GM19455 (cell line): ENCODE measurements at regions not wholly inside any gene's neighbourhood (a gene's known extent, or its start where the extent isn't known, plus 50 kb on each side); places are given as distances from the start of the nearest gene placed in this dataset.
"Not testable (repeated sequence)": the region's sequence is repeated elsewhere in the genome, so short reads cannot be mapped to it uniquely, and the experiment has no call there.

Experiments
- ATAC-seq: cut with Tn5 transposase; IDR thresholded peaks from one replicate; pipeline ENCODE4 v1.9.1; 2021; ENCODE audit not compliant: unreplicated experiment

DNA sequence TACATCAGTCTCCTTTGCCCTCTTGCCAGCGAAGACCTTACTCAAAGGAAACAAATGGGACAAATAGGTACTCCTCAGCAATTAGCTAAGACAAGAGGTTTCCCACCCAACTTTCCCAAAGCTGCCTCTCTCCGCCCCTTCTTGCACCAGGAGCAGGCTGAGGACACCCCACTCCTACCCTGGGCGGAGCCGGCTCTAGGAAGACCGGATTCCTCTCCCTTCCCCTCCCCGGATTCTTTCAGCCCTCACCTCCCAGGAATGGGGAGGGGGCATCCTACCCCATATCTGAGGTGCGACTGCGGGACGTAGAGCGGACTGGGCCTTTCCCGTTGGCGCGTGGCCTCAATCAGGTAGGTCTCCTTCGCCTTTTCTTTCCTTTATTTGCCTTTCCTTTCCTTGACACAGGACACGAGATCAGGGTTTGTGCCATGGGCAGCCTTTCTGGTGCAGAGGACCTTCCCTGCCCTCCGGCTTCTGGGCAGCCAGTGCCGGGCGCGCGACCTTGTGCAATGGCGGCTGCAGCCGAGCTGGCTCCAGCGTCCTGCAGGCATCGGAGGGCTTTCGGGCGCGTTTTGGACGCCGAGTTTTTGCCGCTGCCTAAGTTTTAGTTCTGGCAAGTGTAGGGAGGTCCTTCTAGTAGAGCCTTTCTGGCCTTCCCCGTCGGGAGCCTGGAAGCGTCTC is 279.9 kb downstream of the PLS3 start:
- ATAC-seq, result not testable (repeated sequence)

DNA sequence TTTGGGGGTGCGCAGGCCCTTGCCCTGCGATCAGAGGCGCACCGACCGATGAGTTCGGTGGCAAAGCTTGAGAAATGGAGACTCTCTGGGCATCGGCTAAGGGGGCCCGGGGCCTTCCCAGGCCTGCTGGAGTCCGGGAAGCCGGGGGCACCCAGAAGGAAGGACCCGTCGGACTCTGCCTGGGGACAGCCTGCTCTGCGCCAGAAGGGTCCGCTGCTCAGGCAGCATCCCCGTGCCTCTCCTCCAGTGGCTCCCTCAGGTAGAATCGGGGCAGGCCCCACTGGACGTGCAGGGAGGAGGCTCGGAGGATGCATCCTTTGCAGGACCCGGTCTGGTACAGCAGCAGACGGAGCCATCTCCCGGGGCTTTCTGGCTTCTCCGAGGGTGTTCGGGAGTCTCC is 290.0 kb downstream of the PLS3 start:
- ATAC-seq, result not testable (repeated sequence)

DNA sequence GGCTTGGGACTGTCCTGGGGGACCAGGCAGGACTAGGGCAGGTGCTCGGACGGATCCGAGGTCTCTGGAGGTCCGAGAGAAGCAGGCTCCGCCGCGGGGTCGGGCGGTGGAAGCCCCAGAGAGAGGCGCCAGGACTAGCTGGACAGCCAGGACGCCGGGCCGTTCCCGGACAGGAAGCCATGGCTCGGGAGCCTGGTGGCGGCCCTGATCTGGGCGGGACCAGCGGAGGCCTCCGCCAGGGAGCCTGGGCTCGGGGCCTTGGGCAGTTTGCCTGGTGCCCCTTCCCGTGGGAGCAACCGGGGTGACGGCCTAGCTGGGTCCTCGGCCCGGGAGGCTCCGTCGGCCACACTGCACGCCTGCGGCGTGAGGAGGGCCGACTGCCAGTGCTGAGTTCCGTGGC is 292.3 kb downstream of the PLS3 start:
- ATAC-seq, result not testable (repeated sequence)

DNA sequence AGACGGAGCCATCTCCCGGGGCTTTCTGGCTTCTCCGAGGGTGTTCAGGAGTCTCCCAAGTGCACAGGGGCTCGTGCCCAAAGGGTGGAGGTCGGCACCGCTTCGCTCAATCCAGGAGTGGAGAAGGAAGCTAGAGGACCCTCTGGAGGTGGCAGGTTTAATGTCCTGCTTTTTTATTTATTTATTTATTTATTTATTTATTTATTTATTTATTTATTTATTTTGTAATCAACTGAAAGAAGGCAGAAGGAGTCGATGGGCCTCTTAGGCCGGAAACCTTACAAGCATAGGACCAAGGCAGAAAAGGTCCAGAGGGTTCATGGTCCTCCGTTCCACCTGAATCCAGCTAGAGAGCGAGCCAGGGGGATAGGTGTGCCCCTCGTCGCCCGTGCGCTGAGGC is 289.4 kb upstream of the AGTR2 start:
- not testable (repeated sequence) for ATAC-seq

DNA sequence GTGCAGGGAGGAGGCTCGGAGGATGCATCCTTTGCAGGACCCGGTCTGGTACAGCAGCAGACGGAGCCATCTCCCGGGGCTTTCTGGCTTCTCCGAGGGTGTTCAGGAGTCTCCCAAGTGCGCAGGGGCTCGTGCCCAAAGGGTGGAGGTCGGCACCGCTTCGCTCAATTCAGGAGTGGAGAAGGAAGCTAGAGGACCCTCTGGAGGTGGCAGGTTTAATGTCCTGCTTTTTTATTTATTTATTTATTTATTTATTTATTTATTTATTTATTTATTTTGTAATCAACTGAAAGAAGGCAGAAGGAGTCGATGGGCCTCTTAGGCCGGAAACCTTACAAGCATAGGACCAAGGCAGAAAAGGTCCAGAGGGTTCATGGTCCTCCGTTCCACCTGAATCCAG is 286.4 kb upstream of the AGTR2 start:
- not testable (repeated sequence) for ATAC-seq

DNA sequence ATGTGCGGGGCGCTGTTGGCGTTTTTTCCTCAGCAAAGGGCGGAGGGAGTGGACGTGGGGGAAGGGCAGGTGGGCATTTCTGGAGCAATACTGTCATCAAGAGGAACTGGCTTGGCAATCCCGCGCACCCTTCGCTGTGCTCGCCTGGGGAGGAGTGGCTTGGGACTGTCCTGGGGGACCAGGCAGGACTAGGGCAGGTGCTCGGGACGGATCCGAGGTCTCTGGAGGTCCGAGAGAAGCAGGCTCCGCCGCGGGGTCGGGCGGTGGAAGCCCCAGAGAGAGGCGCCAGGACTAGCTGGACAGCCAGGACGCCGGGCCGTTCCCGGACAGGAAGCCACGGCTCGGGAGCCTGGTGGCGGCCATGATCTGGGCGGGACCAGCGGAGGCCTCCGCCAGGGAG is 282.5 kb upstream of the AGTR2 start:
- ATAC-seq, result not testable (repeated sequence)

DNA sequence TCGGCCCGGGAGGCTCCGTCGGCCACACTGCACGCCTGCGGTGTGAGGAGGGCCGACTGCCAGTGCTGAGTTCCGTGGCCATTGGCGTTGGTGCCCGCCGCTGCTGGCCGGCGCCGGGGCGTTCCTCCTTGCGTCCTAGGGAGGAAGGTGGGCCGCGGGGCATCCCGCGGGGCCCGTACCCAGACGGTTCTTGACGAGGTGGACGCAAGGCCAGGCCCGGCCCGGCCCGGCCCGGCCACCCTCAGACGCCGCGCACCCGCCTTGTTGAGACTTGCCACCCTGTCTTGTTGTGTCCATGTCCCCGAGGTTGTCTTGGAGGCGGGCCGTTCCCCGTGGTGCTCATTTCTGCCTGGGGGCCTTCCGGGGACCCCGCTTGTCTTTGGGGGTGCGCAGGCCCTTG is 282.0 kb upstream of the AGTR2 start:
- not testable (repeated sequence) for ATAC-seq

DNA sequence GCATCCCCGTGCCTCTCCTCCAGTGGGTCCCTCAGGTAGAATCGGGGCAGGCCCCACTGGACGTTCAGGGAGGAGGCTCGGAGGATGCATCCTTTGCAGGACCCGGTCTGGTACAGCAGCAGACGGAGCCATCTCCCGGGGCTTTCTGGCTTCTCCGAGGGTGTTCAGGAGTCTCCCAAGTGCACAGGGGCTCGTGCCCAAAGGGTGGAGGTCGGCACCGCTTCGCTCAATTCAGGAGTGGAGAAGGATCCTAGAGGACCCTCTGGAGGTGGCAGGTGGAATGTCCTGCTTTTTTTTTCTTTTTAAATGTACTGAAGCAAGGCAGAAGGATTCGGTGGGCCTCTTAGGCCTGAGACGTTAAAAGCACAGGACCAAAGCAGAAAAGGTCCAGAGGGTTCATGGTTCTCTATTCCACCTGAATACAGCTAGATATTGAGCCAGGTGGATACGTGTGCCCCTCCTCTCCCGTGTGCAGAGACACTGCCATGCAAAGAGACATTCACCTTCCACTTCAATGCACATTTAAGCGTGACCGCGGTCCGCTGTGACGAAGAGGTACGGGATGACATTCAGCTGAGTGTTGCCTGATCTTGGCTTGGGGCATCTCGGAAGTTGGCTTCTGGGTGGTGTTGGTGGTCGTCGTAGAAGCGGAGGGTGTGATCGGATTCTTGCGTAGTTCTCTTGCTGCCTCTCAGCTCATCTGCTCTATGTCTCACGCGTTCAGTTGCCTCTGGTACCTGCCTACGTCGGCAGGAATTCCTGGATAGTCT is 281.2 kb upstream of the AGTR2 start:
- no peak for ATAC-seq

DNA sequence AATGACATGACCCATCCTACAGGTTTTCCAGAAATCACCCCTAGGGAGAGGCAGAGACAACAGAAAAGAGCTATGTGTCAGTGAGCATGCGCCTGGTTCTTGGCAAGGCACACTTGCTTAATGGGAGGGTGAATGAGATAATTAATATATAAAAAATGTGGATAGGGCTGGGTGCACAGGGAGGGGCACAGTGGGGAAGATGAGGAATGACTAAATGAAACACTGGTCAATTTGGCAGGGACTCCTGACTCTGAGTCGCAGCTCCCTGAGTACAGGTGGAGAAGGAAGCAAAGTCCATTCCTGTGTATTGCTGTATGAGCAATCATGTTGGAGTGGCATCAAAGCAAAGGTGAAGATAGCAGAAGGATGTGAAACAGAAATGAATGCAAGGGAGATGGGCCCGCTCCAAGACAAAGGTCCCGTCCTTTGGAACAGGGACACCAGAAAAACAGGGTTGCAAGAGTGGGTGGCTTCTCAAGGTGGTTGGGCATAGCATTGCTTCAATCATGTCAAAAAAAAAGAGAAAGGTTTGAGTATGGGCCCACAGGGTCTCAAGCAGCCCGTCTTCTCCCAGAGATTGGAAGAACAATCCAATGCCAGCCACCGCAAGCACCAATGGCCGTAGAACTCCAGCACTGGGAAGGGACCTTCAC is 278.4 kb upstream of the AGTR2 start:
- no peak for ATAC-seq

DNA sequence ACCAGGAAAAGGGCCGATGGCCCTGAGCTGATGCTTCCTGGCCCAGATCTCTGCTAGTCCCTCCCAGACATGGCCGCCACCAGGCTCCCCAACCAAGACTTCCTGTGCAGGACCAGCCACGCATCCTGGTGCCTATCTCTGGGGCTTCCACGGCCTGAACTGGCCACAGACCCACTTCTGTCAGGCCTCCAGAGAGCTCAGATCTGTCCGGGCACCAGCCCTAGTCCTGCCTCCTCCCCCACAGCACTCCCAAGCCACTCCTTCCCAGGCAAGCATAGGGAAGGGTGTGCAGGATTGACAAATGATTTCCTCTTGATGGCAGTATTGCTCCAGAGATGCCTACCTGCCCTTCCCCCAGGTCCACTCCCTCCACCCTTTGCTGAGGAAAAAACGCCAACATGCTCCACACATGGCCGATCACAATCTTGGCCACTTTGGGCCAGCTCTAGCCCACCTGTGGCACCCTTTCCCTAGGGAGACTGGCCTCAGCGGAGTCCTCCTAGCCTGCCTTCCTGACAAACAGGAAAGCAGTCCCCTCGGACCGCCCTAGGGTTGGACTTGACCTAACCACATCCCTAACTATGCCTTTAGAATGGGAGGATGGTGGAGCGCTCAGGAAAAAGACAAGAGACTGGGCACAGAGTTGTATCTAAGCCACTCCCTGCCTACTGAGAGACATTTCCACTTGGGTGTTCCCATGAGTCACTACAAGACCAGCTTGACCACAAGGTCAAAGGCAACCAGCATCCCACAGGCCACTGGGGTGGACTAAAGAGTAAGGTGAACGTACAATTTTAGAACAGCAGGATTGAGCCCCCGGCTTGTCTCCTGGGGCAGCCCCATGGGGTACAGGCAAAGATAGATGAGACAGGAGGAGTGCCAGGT is 277.5 kb upstream of the AGTR2 start:
- ATAC-seq, result peak; percentile 54

DNA sequence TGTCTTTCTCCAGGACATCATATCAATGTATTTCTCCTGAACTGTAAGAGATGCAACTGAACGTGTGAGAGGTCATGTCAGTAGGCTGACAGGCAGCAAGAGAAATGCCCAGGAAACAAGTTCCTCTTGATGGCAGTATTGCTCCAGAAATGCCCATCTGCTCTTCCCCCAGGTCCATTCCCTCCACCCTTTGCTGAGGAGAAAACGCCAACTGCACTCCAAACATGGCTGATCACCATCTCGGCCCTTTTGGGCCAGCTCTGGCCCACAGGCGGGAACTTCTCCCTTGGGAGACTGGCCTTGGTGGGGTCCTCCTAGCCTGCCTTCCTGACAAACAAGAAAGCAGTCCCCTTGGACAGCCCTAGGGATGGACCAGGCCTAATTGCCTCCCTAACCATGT is 276.5 kb upstream of the AGTR2 start:
- peak; percentile 49 for ATAC-seq

DNA sequence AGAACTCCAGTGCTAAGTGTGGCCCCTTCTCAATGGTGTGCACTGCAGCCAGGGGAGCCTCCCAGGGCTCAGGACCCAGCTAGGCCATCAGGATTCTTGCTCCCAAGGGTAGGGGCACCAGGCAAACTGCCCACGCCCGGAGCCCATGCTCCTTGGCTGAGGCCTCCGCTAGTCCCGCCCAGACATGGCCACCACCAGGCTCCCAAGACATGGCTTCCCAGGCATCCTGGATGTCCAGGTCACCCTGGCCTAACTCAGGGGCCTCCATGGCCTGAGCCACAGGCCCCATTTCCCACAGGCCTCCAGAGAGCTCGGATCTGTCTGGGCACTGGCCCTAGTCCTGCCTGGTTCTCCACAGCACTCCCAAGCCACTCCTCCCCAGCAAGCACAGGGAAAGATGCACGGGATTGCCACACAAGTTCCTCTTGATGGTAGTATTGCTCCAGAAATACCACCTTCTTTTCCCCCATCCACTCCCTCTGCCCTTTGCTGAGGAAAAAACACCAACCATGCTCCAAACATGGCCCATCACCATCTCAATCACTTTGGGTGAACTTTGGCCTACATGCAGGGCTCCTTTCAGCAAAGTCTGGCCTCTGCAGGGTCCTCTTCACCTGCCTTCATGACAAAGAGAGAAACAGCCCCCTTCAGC is 274.7 kb upstream of the AGTR2 start:
- ATAC-seq, result no peak

DNA sequence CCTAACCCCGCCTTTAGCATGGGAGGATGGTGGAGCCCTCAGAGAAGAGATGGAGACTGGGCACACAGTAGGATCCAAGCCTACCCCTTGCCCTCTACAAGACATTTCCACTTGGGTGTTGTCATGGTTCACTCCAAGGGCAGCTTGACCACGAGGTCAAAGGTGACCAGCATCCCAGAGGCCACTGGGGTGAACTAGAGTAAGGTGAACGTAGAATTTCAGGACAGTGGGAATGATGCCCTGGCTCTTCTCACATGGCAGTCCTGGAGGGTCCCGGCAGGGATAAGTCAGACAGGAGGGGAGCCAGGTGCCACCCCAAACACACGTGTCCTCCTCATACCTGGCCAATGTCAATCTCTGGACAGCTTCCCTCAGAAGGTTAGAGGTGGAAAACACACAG is 274.2 kb upstream of the AGTR2 start:
- no peak for ATAC-seq

DNA sequence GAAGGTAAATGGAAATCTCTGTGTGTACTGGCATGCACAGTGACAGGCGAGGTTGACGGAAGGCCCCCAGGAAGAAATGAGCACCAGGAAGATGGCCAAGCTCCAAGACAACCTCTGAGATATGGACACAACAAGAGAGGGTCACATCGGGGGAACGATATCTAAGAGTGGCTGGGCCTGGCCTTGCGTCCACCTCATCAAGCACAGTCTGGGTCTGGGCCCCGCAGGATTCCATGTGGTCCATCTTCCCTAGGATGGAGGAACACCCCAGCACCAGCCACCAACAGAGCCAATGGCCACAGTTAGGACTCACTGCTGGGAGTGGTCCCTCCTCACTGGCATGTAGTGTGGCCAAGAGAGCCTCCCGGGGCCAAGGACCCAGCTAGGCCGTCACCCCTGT is 272.6 kb upstream of the AGTR2 start:
- no peak for ATAC-seq

DNA sequence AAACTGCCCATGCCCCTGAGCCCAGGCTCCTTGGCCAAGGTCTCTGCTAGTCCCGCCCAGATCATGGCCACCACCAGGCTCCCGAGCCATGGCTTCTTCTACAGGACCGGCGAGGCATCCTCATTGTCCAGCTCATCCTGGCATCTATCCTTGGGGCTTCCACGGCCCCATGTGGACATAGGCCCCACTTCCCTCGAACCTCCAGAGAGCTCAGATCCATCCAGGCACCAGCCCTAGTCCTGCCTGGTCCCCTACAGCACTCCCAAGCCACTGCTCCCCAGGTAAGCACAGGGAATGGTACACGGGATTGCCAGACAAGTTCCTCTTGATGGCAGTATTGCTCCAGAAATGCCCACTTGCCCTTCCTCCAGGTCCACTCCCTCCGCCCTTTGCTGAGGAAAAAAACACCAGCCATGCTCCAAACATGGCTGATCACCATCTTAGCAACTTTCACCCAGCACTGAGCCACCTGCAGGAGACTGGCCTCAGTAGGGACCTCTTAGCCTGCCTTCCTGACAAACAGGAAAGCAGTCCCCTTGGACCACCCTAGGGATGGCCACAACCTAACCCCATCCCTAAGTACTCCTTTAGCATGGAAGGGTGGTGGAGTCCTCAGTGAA is 272.1 kb upstream of the AGTR2 start:
- ATAC-seq, result no peak

DNA sequence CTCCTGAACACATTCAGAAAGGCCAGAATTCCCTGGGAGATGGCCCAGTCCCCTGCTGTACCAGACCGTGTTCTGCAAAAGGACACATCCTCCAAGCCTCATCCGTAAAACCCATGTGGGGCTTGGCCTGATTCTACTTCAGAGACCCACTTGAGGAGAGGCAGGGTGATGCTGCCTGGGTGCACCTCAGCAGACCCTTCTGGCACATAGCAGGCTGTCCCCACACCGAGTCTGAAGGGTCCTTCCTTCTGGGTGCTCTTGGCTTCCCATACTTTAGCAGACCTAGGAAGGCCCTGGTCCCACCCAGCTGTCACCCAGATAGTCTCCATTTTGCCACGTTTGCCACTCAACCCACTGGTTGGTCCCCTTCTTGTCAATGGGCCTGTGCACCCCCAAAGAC is 270.1 kb upstream of the AGTR2 start:
- no peak for ATAC-seq

DNA sequence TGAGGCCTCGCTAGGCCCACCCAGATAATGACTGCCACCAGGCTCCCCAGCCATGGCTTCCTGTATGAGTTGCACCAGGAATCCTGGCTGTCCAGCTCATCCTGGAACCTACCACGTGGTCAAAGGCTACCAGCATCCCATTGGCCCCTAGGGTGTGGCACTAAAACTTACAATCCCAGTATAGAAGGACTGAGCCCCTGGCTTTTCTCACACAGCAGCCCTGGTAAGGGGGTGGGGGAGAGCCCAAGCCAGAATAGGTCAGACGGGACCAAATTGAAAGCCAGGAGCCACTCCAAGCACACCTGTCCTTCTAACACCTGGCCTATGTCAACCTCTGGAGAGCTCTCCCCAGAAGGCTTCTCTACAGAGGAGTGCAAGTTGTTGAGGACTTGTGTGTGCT is 269.3 kb upstream of the AGTR2 start:
- ATAC-seq, result no peak

DNA sequence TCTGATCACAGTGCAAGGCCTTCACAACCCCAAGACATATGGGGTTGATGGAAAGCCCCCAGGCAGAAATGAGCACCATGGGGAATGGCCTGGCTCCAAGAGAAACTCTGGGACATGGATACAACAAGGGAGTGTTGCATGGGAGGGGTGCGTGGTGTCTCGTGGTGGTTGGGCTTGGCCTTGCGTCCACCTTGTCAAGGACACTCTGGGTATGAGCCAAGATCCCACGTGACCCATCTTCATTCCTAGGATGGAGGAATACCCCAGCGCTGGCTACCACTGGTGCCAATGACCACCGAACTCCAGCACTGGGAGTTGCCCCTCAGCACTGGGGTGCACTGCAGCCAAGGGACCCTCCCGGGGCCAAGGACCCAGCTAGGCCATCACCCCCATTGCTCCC is 267.5 kb upstream of the AGTR2 start:
- no peak for ATAC-seq

DNA sequence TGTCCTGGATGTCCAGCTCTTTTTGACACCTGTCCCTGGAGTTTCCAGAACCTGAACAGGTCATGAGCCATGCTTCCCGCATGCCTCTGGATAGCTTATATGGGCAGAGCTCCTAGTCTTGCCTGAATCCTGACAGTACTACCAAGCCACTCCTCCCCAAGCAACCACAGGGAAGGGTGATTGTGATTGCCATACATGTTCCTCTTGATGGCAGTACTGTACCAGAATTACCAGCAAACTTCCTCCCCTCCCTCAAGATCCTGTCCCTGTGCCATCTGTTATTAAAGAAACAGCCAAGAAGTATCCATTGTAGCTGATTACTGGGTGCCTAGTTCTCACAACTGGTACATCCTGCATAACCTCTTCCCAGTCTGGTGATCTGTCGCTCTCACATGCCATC is 264.3 kb upstream of the AGTR2 start:
- ATAC-seq, result no peak

DNA sequence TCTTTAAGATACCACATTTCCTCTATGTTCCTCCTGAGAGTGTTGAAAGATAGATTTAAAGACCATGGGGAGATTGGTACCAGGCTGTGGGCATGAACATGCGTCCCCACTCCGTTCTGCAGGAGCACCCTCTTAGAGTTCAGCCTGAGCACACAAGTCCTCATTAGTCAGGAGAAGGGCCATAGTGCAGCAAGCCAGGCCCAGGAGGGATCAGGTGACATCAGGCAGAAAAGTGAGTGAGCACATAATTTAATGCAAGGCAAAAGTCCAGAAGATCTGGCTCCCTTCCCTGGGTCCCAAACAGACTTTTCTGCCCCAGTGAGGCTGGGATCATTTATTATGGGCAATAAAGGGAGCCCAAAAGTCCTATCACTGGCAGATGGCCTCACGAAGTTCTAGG is 263.7 kb upstream of the AGTR2 start:
- ATAC-seq, result no peak
